HL-60 (cell line): ENCODE measurements at regions not wholly inside any gene's neighbourhood (a gene's known extent, or its start where the extent isn't known, plus 50 kb on each side); places are given as distances from the start of the nearest gene placed in this dataset.

ENCODE experiments used
- DNase-seq, 2 experiments: peaks; one replicate each; pipeline ENCODE4 v3.0.0-alpha.2; 2010 to 2020; ENCODE audit warnings: low read depth in 1 of 2, low spot score in 1 of 2
- H3K27ac ChIP-seq: fragments of 250-450 bp; sonication (Bioruptor Pico); replicated peaks from 2 replicates; pipeline ENCODE4 v1.5.1; 2020; ENCODE audit warnings: mild to moderate bottlenecking, moderate library complexity
- H3K27me3 ChIP-seq: fragments of 250-450 bp; sonication (Bioruptor Pico); 2 replicates; pipeline ENCODE4 v1.5.1; 2021; ENCODE audit warnings: mild to moderate bottlenecking, moderate library complexity; ENCODE audit not compliant: insufficient read depth, poor library complexity, severe bottlenecking
- H3K4me3 ChIP-seq: replicated peaks from 2 replicates; pipeline ENCODE4 v1.5.1; 2011; ENCODE audit warnings: mild to moderate bottlenecking, control low read depth, low read length; ENCODE audit not compliant: insufficient read depth
- CTCF ChIP-seq: IDR thresholded peaks from one replicate; pipeline ENCODE4 v1.5.1; 2011; ENCODE audit warnings: low read length, control low read depth, inconsistent platforms; ENCODE audit not compliant: insufficient read depth
- GABPA ChIP-seq: IDR thresholded peaks from 2 replicates; pipeline ENCODE4 v1.6.1; 2012; ENCODE audit warnings: low read depth
- POLR2AphosphoS5 ChIP-seq: IDR thresholded peaks from 2 replicates; pipeline ENCODE4 v1.6.1; 2012; ENCODE audit warnings: low read depth
- REST ChIP-seq: IDR thresholded peaks from 2 replicates; pipeline ENCODE4 v1.6.1; 2012; ENCODE audit warnings: low read depth; ENCODE audit not compliant: insufficient replicate concordance
- SPI1 ChIP-seq: IDR thresholded peaks from 2 replicates; pipeline ENCODE4 v1.6.1; 2012; ENCODE audit warnings: low read depth, mild to moderate bottlenecking, borderline replicate concordance

GRCh38 chr1:29501227-29501976 is 265.1 kb downstream of the PTPRU start:
- Histone ChIP-seq H3K27me3 (no peaks in the 10 kb centered on the region), H3K4me3 (no peak overlapping the region), H3K27ac (no peak overlapping the region)
- TF ChIP-seq CTCF (no peak), REST (no peak), SPI1 (no peak), GABPA (no peak), POLR2AphosphoS5 (no peak)
- no peak for DNase-seq

GRCh38 chr1:29500651-29501050 is 264.3 kb downstream of the PTPRU start:
- no peak overlapping the region for H3K27ac ChIP-seq
- H3K27me3 ChIP-seq: no peaks in the 10 kb centered on the region
- DNase-seq: no peak
- TF ChIP-seq GABPA (no peak), SPI1 (no peak), REST (no peak), POLR2AphosphoS5 (no peak)
- no peak overlapping the region for H3K4me3 ChIP-seq

- DNase-seq: no peak
- TF ChIP-seq CTCF (no peak), REST (no peak), SPI1 (no peak), GABPA (no peak), POLR2AphosphoS5 (no peak)
- Histone ChIP-seq H3K27ac (no peak overlapping the region), H3K4me3 (no peak overlapping the region), H3K27me3 (no peaks in the 10 kb centered on the region)
These were observed 263.7 kb downstream of the PTPRU start for GRCh38 chr1:29500041-29500440.
